WTC11 (cell line): ENCODE measurements at regions not wholly inside any gene's neighbourhood (a gene's known extent, or its start where the extent isn't known, plus 50 kb on each side); places are given as distances from the start of the nearest gene placed in this dataset.

Source experiments
- ATF2 ChIP-seq: sonication (generic); formaldehyde crosslinking; IDR thresholded peaks from 2 replicates; pipeline ENCODE4 v1.8.1; 2022; ENCODE audit warnings: low read depth, missing genetic modification reagents, borderline replicate concordance
- CTCF ChIP-seq: fragments of 200-600 bp; IDR thresholded peaks from 2 replicates; pipeline ENCODE4 v1.8.0; 2022; ENCODE audit warnings: antibody characterized with exemption
- GABPB1 ChIP-seq: sonication (generic); formaldehyde crosslinking; IDR thresholded peaks from 2 replicates; pipeline ENCODE4 v1.8.1; 2023; ENCODE audit warnings: mild to moderate bottlenecking, missing genetic modification reagents
- IRF1 ChIP-seq: sonication (generic); formaldehyde crosslinking; IDR thresholded peaks from 2 replicates; pipeline ENCODE4 v1.8.0; 2023; ENCODE audit warnings: missing genetic modification reagents
- IRF2 ChIP-seq: sonication (generic); formaldehyde crosslinking; IDR thresholded peaks from 2 replicates; pipeline ENCODE4 v1.8.0; 2022; ENCODE audit warnings: low read depth, missing genetic modification reagents, borderline replicate concordance
- MAX ChIP-seq: sonication (generic); formaldehyde crosslinking; IDR thresholded peaks from 2 replicates; pipeline ENCODE4 v1.8.0; 2022; ENCODE audit warnings: mild to moderate bottlenecking, missing genetic modification reagents
- NR2C2 ChIP-seq: sonication (generic); formaldehyde crosslinking; IDR thresholded peaks from 2 replicates; pipeline ENCODE4 v1.8.0; 2022; ENCODE audit warnings: mild to moderate bottlenecking, missing genetic modification reagents
- RELA ChIP-seq: sonication (generic); formaldehyde crosslinking; IDR thresholded peaks from 2 replicates; pipeline ENCODE4 v1.8.1; 2022; ENCODE audit warnings: missing genetic modification reagents, mild to moderate bottlenecking, borderline replicate concordance
- TCF7 ChIP-seq: sonication (generic); formaldehyde crosslinking; IDR thresholded peaks from 2 replicates; pipeline ENCODE4 v1.8.0; 2022; ENCODE audit warnings: mild to moderate bottlenecking, low read depth, missing genetic modification reagents, moderate library complexity
- TEAD4 ChIP-seq: sonication (generic); formaldehyde crosslinking; IDR thresholded peaks from 2 replicates; pipeline ENCODE4 v1.8.0; 2022; ENCODE audit warnings: mild to moderate bottlenecking, missing genetic modification reagents
- USF2 ChIP-seq: sonication (generic); formaldehyde crosslinking; IDR thresholded peaks from 2 replicates; pipeline ENCODE4 v1.8.1; 2023; ENCODE audit warnings: mild to moderate bottlenecking, missing genetic modification reagents, moderate library complexity
- ZNF671 ChIP-seq: fragments of 250-450 bp; sonication (Bioruptor Pico); IDR thresholded peaks from 2 replicates; pipeline ENCODE4 v1.8.0; 2021; ENCODE audit warnings: mild to moderate bottlenecking

GRCh38 chrX:1124531-1124930 lies 87.9 kb downstream of the CRLF2 start:
- TF ChIP-seq GABPB1 (CRISPR knock-in tag) (no peak), CTCF (no peak), IRF2 (CRISPR knock-in tag) (no peak), ATF2 (CRISPR knock-in tag) (no peak), MAX (no peak), NR2C2 (CRISPR knock-in tag) (no peak), TEAD4 (CRISPR knock-in tag) (no peak), USF2 (CRISPR knock-in tag) (no peak), TCF7 (CRISPR knock-in tag) (no peak), ZNF671 (no peak), RELA (no peak), IRF1 (no peak)
